SU-DHL-6 (cell line): ENCODE measurements at regions not wholly inside any gene's neighbourhood (a gene's known extent, or its start where the extent isn't known, plus 50 kb on each side); places are given as distances from the start of the nearest gene placed in this dataset.

Experiments used
- H2AFZ ChIP-seq: fragments of 200-600 bp; sonication (generic); 2 replicates; pipeline ENCODE4 v1.6.1; 2014; ENCODE audit warnings: low read depth, mild to moderate bottlenecking, moderate library complexity, mixed read lengths, antibody characterized with exemption, low read length; ENCODE audit not compliant: severe bottlenecking
- H3F3A ChIP-seq: fragments of 200-600 bp; shearing (Covaris generic); 2 replicates; pipeline ENCODE4 v1.6.0; 2016; ENCODE audit warnings: antibody characterized with exemption, mild to moderate bottlenecking; ENCODE audit not compliant: insufficient read depth
- H3K27ac ChIP-seq: fragments of 200-600 bp; sonication (generic); 2 replicates; pipeline ENCODE4 v1.5.1; 2016; ENCODE audit warnings: low read depth, mild to moderate bottlenecking, low read length, moderate library complexity, mixed read lengths
- H3K27me3 ChIP-seq: fragments of 200-600 bp; sonication (generic), shearing (Covaris generic); 2 replicates; pipeline ENCODE4 v1.6.0; 2014; ENCODE audit warnings: mild to moderate bottlenecking, low read length
- H3K36me3 ChIP-seq: fragments of 200-600 bp; sonication (generic); 2 replicates; pipeline ENCODE4 v1.6.1; 2014; ENCODE audit warnings: mild to moderate bottlenecking, low read length, mixed read lengths
- H3K4me2 ChIP-seq: fragments of 300-600, 200-600 bp; shearing (Covaris generic), sonication (generic); 2 replicates; pipeline ENCODE4 v1.6.0; 2014; ENCODE audit warnings: low read length, low read depth, mild to moderate bottlenecking; ENCODE audit not compliant: poor library complexity, severe bottlenecking
- H3K4me3 ChIP-seq: fragments of 200-600 bp; sonication (generic); 2 replicates; pipeline ENCODE4 v1.5.1; 2014; ENCODE audit warnings: antibody characterized with exemption, low read length, mild to moderate bottlenecking, mixed read lengths; ENCODE audit not compliant: insufficient read depth, poor library complexity, severe bottlenecking
- H3K79me2 ChIP-seq: fragments of 200-600 bp; sonication (generic); 2 replicates; pipeline ENCODE4 v1.6.1; 2014; ENCODE audit warnings: mild to moderate bottlenecking, low read length, moderate library complexity; ENCODE audit not compliant: insufficient read depth
- H3K9ac ChIP-seq: fragments of 200-600 bp; sonication (generic); 2 replicates; pipeline ENCODE4 v1.7.0; 2014; ENCODE audit warnings: mild to moderate bottlenecking, low read length
- H3K9me2 ChIP-seq: fragments of 200-600 bp; sonication (generic); replicated peaks from 2 replicates; pipeline ENCODE4 v1.6.1; 2014; ENCODE audit warnings: low read length; ENCODE audit not compliant: insufficient read depth
- H3K9me3 ChIP-seq: fragments of 200-600 bp; sonication (generic); 2 replicates; pipeline ENCODE4 v1.6.1; 2014; ENCODE audit warnings: low read length, mixed read lengths; ENCODE audit not compliant: insufficient read depth
- H4K20me1 ChIP-seq: fragments of 200-600 bp; sonication (generic); 2 replicates; pipeline ENCODE4 v1.6.1; 2014; ENCODE audit warnings: low read depth, mild to moderate bottlenecking, antibody characterized with exemption, low read length, moderate library complexity, mixed read lengths
- EZH2phosphoT487 ChIP-seq: fragments of 200-600 bp; sonication (generic), shearing (Covaris generic); conservative IDR thresholded peaks from 2 replicates; pipeline ENCODE4 v1.6.1; 2018; ENCODE audit warnings: mild to moderate bottlenecking, antibody characterized with exemption, low read length, moderate library complexity, mixed read lengths
- TF ChIP-seq, protein P1 (sequence below): fragments of 200-600 bp; sonication (generic); IDR thresholded peaks from one replicate; pipeline ENCODE4 v1.5.1; 2017; ENCODE audit warnings: antibody characterized with exemption, mild to moderate bottlenecking, low read length, moderate library complexity; ENCODE audit not compliant: insufficient read depth, poor library complexity, severe bottlenecking

DNA sequence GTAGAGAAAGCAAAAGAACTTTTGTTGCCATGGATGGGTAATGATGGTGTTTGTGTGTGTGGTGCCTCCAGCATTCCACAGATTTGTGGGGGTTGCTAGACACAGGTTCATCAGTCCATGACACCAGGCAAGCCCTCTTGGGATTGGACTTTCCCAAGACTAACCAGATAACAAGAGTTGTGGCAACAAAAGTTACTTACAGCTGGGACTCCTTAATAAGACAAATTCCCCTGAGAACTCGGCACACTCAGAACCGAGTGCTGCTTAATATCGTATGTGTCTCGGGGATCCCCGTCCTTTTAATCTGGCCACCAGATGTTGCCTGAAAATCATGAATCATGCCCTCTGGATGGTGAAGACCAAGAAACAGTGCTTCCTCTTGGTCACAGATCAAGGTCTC lies 193.3 kb downstream of the AJAP1 start:
- no peaks in the 10 kb centered on the region for H3K9me3 ChIP-seq
- no peaks in the 10 kb centered on the region for H3K36me3 ChIP-seq
- no peak overlapping the region for H3K27ac ChIP-seq
- H3K9me2 ChIP-seq: no peaks in the 10 kb centered on the region
- no peak overlapping the region for H3K9ac ChIP-seq
- no peak overlapping the region for H2AFZ ChIP-seq
- H4K20me1 ChIP-seq: no peaks in the 10 kb centered on the region
- no peak overlapping the region for H3K4me3 ChIP-seq
- H3F3A ChIP-seq: no peaks in the 10 kb centered on the region
- H3K79me2 ChIP-seq: no peaks in the 10 kb centered on the region
- TF ChIP-seq, protein P1, sequence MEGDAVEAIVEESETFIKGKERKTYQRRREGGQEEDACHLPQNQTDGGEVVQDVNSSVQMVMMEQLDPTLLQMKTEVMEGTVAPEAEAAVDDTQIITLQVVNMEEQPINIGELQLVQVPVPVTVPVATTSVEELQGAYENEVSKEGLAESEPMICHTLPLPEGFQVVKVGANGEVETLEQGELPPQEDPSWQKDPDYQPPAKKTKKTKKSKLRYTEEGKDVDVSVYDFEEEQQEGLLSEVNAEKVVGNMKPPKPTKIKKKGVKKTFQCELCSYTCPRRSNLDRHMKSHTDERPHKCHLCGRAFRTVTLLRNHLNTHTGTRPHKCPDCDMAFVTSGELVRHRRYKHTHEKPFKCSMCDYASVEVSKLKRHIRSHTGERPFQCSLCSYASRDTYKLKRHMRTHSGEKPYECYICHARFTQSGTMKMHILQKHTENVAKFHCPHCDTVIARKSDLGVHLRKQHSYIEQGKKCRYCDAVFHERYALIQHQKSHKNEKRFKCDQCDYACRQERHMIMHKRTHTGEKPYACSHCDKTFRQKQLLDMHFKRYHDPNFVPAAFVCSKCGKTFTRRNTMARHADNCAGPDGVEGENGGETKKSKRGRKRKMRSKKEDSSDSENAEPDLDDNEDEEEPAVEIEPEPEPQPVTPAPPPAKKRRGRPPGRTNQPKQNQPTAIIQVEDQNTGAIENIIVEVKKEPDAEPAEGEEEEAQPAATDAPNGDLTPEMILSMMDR: no peak
- no peak for TF ChIP-seq EZH2phosphoT487
- no peaks in the 10 kb centered on the region for H3K27me3 ChIP-seq
- H3K4me2 ChIP-seq: no peak overlapping the region
